Retinal pigment epithelial cell (primary cell): ENCODE measurements at regions not wholly inside any gene's neighbourhood (a gene's known extent, or its start where the extent isn't known, plus 50 kb on each side); places are given as distances from the start of the nearest gene placed in this dataset.
A peak's percentile ranks its signal among the peaks of the same experiment; 100 is the strongest.

Experiments used
- DNase-seq: peaks from one replicate; pipeline ENCODE4 v3.0.0-alpha.2; 2010; ENCODE audit warnings: low read depth
- H3K4me3 ChIP-seq: 2 replicates; pipeline ENCODE4 v1.5.1; 2011; ENCODE audit warnings: mild to moderate bottlenecking, low read length, control low read depth, moderate library complexity
- CTCF ChIP-seq: conservative IDR thresholded peaks from 2 replicates; pipeline ENCODE4 v1.5.1; 2011; ENCODE audit warnings: low read depth, low read length, control low read depth, inconsistent platforms

GRCh38 chr1:56286956-56287355 is 292.4 kb downstream of the PLPP3 start:
- DNase-seq, result no peak

GRCh38 chr1:56286506-56286905 is 292.9 kb downstream of the PLPP3 start:
- DNase-seq, result no peak
- H3K4me3 ChIP-seq, result no peak overlapping the region
- no peak for TF ChIP-seq CTCF

More at GRCh38 chr1:56286956-56287355, 292.4 kb downstream of the PLPP3 start:
- H3K4me3 ChIP-seq, result no peak overlapping the region
- no peak for TF ChIP-seq CTCF

- TF ChIP-seq CTCF, result no peak
- peak; percentile 71 for DNase-seq
- no peak overlapping the region for H3K4me3 ChIP-seq
Measured at GRCh38 chr1:56285554-56286402, 293.6 kb downstream of the PLPP3 start.

GRCh38 chr1:56284928-56285327 is 294.4 kb downstream of the PLPP3 start:
- no peak overlapping the region for H3K4me3 ChIP-seq
- DNase-seq, result peak; percentile 75
- no peak for TF ChIP-seq CTCF

GRCh38 chr1:56278061-56278460 is 301.3 kb downstream of the PLPP3 start:
- no peak for TF ChIP-seq CTCF
- DNase-seq, result no peak
- H3K4me3 ChIP-seq, result no peak overlapping the region

- no peak for DNase-seq
- no peak overlapping the region for H3K4me3 ChIP-seq
- no peak for TF ChIP-seq CTCF
Measured at GRCh38 chr1:56268519-56269140, 310.7 kb downstream of the PLPP3 start.

- no peak for TF ChIP-seq CTCF
- no peak for DNase-seq
- no peak overlapping the region for H3K4me3 ChIP-seq
Measured at GRCh38 chr1:56267611-56268010, 311.8 kb downstream of the PLPP3 start.
